Heart right ventricle (tissue), 16 donors: ENCODE measurements at regions not wholly inside any gene's neighbourhood (a gene's known extent, or its start where the extent isn't known, plus 50 kb on each side); places are given as distances from the start of the nearest gene placed in this dataset.
"Not testable (repeated sequence)": the region's sequence is repeated elsewhere in the genome, so short reads cannot be mapped to it uniquely, and the experiment has no call there.

ENCODE experiments used
- ATAC-seq, 8 donors: fragments of 200-7000 bp; cut with Tn5 transposase; one replicate each; pipeline ENCODE4 v1.9.1; 2020; ENCODE audit warnings: mild to moderate bottlenecking in 8 of 8, moderate library complexity in 8 of 8, moderate number of reproducible peaks in 1 of 8
- DNase-seq, 2 donors: peaks; one replicate each; pipeline ENCODE4 v3.0.0-alpha.2; 2020
- H3K27ac ChIP-seq, 10 donors: fragments of 200-600 bp; sonication (generic) in 2 of 10; one replicate each; pipeline versions ENCODE4 v1.5.0 to v1.8.0; 2020 to 2022; ENCODE audit warnings: mild to moderate bottlenecking in 3 of 10
- H3K27me3 ChIP-seq, 7 donors: fragments of 200-600 bp; one replicate each; pipeline ENCODE4 v1.8.0; 2021 to 2022; ENCODE audit warnings: mild to moderate bottlenecking in 2 of 7
- H3K36me3 ChIP-seq, 9 donors: fragments of 200-600 bp; sonication (generic) in 1 of 9; one replicate each; pipeline versions ENCODE4 v1.5.0 to v1.8.0; 2020 to 2022; ENCODE audit warnings: mild to moderate bottlenecking in 2 of 9
- H3K4me1 ChIP-seq, 9 donors: fragments of 200-600 bp; sonication (generic) in 1 of 9; one replicate each; pipeline versions ENCODE4 v1.5.0 to v1.8.0; 2020 to 2022; ENCODE audit warnings: mild to moderate bottlenecking in 4 of 9
- H3K4me3 ChIP-seq, 10 donors: fragments of 200-600 bp; sonication (generic) in 2 of 10; one replicate each; pipeline versions ENCODE4 v1.5.0 to v1.8.0; 2020 to 2022; ENCODE audit warnings: mild to moderate bottlenecking in 7 of 10, moderate library complexity in 2 of 10
- H3K9me3 ChIP-seq, 11 donors: fragments of 200-600 bp in 10 of 11; sonication (generic) in 2 of 11; one replicate each; pipeline versions ENCODE4 v1.5.0 to v1.8.0; 2013 to 2022; ENCODE audit warnings: mild to moderate bottlenecking in 2 of 11, control low read depth in 1 of 11, moderate library complexity in 1 of 11
- WGBS, 2 donors: extraction: QIAGEN DNeasy Blood & Tissue Kit; methylation state at CpG; one replicate each; pipeline ENCODE4 v1.1.7; 2013; ENCODE audit warnings: inconsistent platforms in 1 of 2; 5-methylcytosine and 5-hydroxymethylcytosine counted together
- intact Hi-C, 10 donors: fragments of 100-400 bp; cut with DNase I; formaldehyde crosslinking; loops; one replicate each; pipeline versions ENCODE4 v1.11.1 to v1.14.2; 2022
- TF ChIP-seq, protein P1 (sequence below), 9 donors: fragments of 200-600 bp; sonication (generic) in 2 of 9; IDR thresholded peaks; one replicate each; pipeline versions ENCODE4 v1.5.0 to v1.8.0; 2021 to 2022; ENCODE audit warnings: antibody characterized with exemption in 9 of 9, mild to moderate bottlenecking in 5 of 9, moderate library complexity in 1 of 9
- donor health status: Arrhythmogenic right ventricular cardiomyopathy.
- donor health status: ischemic (EF 13 %, LVEDD 7.1; RV severe dilation, severe dysfunction).
- donor health status: healthy with polysubstance abuse.
- donor health status: DM: no; HTN: yes; CAD: no.
- donor health status: DM: no; HTN: no; CAD: no.
- donor health status: ischemic (EF 25% LVEDD 6.9; RV normal size, moderate dysfunction).
- donor health status: ischemic (EF 25% LVEDD 5.7; RV mildly dilated, moderate dysfunction).
- donor health status: healthy.
- donor health status: DM: yes; HTN: yes; CAD: no.
- donor health status: Ischemic cardiomyopathy.
- donor health status: ischemic (EF 35%, LVEDD 5.7; RV mildly dilated, moderate dysfunction).
- donor health status: nonischemic (EF 11% LVEDD 7.7; RV severe dilation, severe dysfunction).
- donor health status: DM: yes; HTN: yes; CAD: no.
- donor health status: PGD.
- donor health status: ischemic (EF 29% LVEDD 5.4; RV normal size, mild dysfunction).
- donor health status: nonischemic (EF 23%, LVEDD 6.1; RV moderate dilation, normal function).

DNA sequence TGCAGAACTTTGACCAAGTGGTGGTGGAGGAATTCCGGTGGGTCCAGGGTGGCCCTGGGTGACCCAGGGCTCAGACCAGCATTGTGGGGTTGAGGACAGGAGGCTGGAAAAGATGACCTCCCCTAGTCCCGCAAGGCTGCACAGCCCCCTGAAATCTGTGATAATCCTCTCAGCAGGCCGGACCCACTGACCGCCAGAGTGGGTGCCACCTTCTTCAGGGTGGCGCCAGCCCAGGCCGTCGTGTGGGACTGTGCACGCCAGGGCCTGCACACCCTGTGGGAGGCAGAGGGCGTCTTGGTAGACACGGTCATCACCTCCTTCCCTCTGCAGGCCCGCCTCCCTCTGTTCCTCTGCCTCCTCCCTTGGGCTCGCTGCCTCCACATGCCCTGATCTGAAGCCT, 137.7 kb downstream of the TBC1D2B start:
- no peak for ATAC-seq
- no peak for DNase-seq

DNA sequence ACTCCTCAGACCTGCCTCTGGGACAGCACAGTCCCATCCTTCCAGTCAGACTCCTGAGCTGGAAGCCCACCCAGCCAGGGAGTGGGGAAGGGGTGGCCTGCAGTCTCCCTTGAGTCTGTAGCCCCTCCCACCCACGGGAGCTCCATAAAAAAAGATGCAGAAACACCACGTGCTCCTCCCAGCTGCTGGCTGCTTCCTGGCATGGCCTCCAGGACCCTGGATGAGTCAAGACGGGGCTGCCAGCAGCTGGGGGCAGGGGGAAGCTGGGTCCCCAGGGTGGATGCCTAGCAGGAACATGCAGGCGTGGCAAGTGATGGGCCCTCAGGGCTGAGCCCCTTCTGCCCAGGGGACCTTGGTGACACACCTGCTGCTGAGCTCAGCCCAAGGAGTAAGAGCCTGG, 138.5 kb downstream of the TBC1D2B start:
- H3K27me3 ChIP-seq, H3K9me3 ChIP-seq, H3K36me3 ChIP-seq, ATAC-seq, H3K4me3 ChIP-seq, intact Hi-C loops, H3K4me1 ChIP-seq, H3K27ac ChIP-seq, DNase-seq: not testable (repeated sequence)
- WGBS, 2 donors, result 42 to 45% methylated on average over 4 of the region's 4 CpGs

More for the DNA sequence above, 137.7 kb downstream of the TBC1D2B start:
- H3K4me3 ChIP-seq, result no peak overlapping the region
- no peaks in the 10 kb centered on the region for H3K36me3 ChIP-seq
- no peaks in the 10 kb centered on the region for H3K9me3 ChIP-seq
- WGBS, 2 donors, result 91% methylated on average over 12 of the region's 12 CpGs
- H3K27me3 ChIP-seq, result no peaks in the 10 kb centered on the region
- TF ChIP-seq, protein P1, sequence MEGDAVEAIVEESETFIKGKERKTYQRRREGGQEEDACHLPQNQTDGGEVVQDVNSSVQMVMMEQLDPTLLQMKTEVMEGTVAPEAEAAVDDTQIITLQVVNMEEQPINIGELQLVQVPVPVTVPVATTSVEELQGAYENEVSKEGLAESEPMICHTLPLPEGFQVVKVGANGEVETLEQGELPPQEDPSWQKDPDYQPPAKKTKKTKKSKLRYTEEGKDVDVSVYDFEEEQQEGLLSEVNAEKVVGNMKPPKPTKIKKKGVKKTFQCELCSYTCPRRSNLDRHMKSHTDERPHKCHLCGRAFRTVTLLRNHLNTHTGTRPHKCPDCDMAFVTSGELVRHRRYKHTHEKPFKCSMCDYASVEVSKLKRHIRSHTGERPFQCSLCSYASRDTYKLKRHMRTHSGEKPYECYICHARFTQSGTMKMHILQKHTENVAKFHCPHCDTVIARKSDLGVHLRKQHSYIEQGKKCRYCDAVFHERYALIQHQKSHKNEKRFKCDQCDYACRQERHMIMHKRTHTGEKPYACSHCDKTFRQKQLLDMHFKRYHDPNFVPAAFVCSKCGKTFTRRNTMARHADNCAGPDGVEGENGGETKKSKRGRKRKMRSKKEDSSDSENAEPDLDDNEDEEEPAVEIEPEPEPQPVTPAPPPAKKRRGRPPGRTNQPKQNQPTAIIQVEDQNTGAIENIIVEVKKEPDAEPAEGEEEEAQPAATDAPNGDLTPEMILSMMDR (IDR thresholded peaks at IDR 0.05), result no peak
- intact Hi-C loops, result loop anchor here in 1 of 10 donors (10.0 kb wide), 1 partner anchor 805 kb away; no protein-coding TSS in a partner anchor
- peaks cover 0 to 10% (median under 1%) of the 10 kb centered on the region in 9 donors for H3K4me1 ChIP-seq
- H3K27ac ChIP-seq, result no peak overlapping the region

DNA sequence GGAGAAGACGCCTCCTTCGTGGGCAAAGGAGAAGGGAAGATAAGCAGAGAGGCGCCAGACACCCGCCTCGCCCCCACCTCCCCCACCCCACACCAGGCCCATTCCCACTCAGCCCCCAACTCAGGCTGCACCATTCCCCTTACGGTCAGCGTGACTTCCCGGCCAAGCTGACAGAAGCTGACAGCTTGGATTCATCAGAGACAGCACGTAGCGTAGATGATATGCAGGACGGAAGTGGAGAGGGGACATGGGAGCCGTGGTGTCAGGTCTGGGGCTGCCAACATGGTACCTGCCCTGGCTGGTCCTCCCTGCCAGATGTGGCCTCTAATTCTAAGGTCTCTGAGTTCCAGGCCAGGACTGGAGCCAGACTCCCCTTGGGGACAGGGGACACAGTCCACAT, 139.0 kb downstream of the TBC1D2B start:
- H3K36me3 ChIP-seq, H3K4me1 ChIP-seq, ATAC-seq, H3K4me3 ChIP-seq, intact Hi-C loops, H3K27me3 ChIP-seq, DNase-seq, H3K27ac ChIP-seq, H3K9me3 ChIP-seq: not testable (repeated sequence)
- 66 to 67% methylated on average over 12 of the region's 12 CpGs for WGBS, 2 donors

DNA sequence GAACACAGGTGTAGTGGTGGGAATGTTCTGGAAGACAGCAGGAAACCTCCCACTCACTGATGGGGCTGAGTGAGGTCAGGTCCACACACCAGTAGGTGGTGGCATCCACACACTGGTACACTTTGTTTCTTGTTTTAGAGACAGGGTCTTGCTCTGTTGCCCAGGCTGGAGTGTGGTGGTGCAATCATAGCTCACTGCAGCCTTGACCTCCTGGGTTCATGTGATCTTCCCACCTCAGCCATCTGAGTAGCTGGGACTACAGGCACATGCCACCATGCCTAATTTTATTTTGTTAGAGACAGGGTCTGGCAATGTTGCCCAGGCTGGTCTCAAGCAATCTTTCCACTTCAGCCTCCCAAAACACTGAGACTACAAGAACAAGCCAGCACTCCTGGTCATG, 140.9 kb downstream of the TBC1D2B start:
- H3K27me3 ChIP-seq, H3K4me1 ChIP-seq, ATAC-seq, intact Hi-C loops, DNase-seq, H3K27ac ChIP-seq, H3K4me3 ChIP-seq, H3K36me3 ChIP-seq, H3K9me3 ChIP-seq: not testable (repeated sequence)

DNA sequence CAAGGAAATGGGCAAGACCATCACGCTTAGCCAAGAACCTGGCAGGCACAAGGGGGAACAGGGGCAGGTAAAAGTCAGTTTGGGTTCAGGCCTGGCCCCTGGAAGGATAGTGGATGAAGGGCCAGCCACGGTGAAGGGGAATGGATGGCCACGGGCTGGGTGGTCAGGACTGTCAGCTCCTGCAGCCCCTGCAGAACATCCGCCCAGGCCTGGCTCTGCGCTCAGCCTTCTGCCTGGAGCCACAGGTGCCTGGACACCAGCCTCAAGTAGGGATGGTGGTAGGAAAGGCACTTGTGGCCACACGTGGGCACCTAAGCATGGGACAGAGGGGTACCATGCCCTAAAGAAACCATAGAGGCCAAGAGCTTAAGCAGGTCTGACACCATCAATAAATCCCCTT, 143.0 kb downstream of the TBC1D2B start:
- H3K36me3 ChIP-seq, H3K4me3 ChIP-seq, intact Hi-C loops, H3K27ac ChIP-seq, H3K9me3 ChIP-seq, DNase-seq, H3K4me1 ChIP-seq, H3K27me3 ChIP-seq, ATAC-seq: not testable (repeated sequence)
- 90 to 91% methylated on average over 6 of the region's 6 CpGs for WGBS, 2 donors

DNA sequence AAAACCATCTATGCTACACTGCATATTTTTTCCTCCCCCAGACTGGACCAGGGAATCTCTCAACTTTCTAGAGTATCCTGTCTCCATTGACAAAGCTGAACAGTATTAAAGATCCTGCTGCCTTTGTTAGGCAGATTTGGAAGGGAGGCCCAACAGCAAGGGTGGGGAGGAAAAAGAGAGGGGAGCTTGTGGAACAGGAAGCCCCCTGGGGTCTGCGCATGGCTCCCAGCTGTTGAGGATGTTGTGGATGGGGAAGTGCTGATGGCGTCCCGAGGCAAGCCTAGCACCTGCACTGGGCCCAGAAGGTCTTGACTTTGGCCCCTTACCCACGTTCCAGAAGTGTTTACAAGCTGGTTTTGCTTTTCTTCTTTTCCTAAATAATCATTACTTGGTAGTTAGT, 146.6 kb downstream of the TBC1D2B start:
- H3K27me3 ChIP-seq, H3K9me3 ChIP-seq, intact Hi-C loops, ATAC-seq, H3K4me1 ChIP-seq, H3K36me3 ChIP-seq, H3K4me3 ChIP-seq, DNase-seq, H3K27ac ChIP-seq: not testable (repeated sequence)
- 40 to 44% methylated on average over 1 to 3 of the region's 4 CpGs for WGBS, 2 donors

DNA sequence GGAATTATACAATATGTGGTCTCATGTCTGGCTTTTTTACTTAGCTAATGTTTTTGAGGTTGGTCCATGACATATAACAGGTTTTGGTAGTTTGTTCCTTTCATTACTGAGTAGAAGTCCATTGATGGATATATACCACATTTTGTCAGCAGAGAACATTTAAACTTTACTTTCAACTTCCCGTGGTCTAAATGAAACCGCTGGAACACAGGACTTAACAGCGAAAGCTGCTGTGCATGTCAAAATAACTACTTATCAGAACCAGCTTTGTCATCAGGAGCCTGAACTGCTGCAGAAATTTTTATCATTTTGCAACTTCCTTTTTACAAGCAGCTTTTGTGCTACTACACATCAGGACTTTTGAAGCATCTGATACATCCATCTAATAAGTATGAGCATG, 147.0 kb downstream of the TBC1D2B start:
- WGBS, 2 donors, result 17 to 38% methylated on average over 3 of the region's 3 CpGs
- ATAC-seq, intact Hi-C loops: not testable (repeated sequence)

DNA sequence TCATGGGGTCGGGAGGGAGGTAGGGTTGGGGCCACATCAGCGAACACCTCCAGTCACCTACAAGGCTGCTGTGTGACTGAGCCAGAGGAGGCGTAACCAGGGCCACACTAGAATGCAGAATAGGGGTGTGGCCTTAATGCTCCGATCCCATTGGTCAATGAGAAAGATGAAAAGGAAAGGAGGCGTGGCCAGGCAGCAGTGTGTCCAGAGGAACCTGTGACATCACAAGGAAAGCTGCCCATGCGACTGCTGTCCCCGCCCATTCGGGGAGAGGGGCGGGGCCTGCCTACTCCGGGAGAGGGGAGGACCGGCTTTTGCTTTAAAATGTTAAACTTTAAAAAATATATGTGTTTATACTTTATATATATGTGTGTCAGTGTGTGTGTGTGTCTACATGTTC, 150.7 kb downstream of the TBC1D2B start:
- ATAC-seq, H3K4me3 ChIP-seq, DNase-seq, H3K36me3 ChIP-seq, H3K4me1 ChIP-seq, H3K27me3 ChIP-seq, H3K27ac ChIP-seq, H3K9me3 ChIP-seq, intact Hi-C loops: not testable (repeated sequence)
- WGBS, 2 donors, result 87 to 94% methylated on average over 11 of the region's 11 CpGs

More for the DNA sequence above, 147.0 kb downstream of the TBC1D2B start:
- H3K36me3 ChIP-seq, H3K4me3 ChIP-seq, H3K9me3 ChIP-seq, H3K27me3 ChIP-seq, H3K27ac ChIP-seq, H3K4me1 ChIP-seq, DNase-seq: not testable (repeated sequence)

DNA sequence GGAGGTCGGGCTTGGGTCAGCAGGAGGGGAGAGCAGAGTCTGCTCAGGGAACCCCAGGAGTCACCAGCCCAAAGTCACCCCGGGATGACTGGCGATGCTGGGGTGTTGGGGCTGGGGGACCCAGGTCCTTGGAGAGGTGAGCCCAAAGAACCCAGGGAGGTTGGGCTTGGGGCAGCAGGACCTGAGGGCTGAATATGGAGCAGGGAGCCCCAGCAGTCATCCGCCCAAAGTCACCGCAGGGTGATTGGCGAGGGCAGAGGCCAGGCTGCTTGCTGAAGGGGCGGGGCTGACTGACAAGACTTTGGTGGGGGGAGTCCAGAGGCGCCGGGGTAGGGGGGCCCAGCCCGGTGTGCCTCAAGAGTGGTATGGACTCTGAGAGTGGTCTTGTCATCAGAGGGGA, 151.2 kb downstream of the TBC1D2B start:
- H3K27ac ChIP-seq, DNase-seq, intact Hi-C loops, H3K9me3 ChIP-seq, H3K27me3 ChIP-seq, H3K4me1 ChIP-seq, H3K4me3 ChIP-seq, ATAC-seq, H3K36me3 ChIP-seq: not testable (repeated sequence)
- 93 to 95% methylated on average over 9 to 10 of the region's 10 CpGs for WGBS, 2 donors

DNA sequence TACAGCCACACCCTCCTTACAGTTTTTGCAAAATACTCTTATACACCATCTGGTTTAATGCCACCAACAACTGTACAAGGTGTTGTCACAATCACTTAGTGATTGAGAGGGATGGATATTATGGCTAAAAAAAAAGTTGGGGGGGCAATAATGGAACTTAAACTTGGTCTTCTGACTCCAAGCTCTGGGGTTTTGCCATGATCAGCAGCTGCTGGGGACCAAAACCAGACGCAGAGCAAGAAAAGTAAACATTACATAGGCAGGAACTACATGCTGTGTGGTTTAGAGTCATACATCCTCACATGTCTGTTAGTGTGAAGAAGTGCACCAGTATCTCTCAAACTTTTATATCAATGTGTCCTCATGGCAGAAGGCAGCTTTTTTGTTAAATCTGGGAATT, 152.4 kb downstream of the TBC1D2B start:
- intact Hi-C loops, DNase-seq, ATAC-seq, H3K4me1 ChIP-seq, H3K9me3 ChIP-seq, H3K27ac ChIP-seq, H3K36me3 ChIP-seq, H3K27me3 ChIP-seq, H3K4me3 ChIP-seq: not testable (repeated sequence)
- 53% methylated on average over 1 of the region's 1 CpG for WGBS, 2 donors
